Activated B cell treated with CpG ODN at 0.5 μM for 24 hours (primary cell): ENCODE measurements at regions not wholly inside any gene's neighbourhood (a gene's known extent, or its start where the extent isn't known, plus 50 kb on each side); places are given as distances from the start of the nearest gene placed in this dataset.

Experiments used
- ATAC-seq: fragments of 200-7000 bp; cut with Tn5 transposase; one replicate; pipeline ENCODE4 v1.10.0; 2021; ENCODE audit warnings: low read depth, mild to moderate bottlenecking, moderate library complexity
- CTCF ChIA-PET: fragments of 350-600 bp; sonication (Branson Sonifier 250); formaldehyde crosslinking; loops from one replicate; lab custom pipeline; 2021; ENCODE audit warnings: antibody characterized with exemption; lab: Charles Lee
- POLR2A ChIA-PET: fragments of 350-600 bp; sonication (Branson Sonifier 250); formaldehyde crosslinking; loops from one replicate; lab custom pipeline; 2021; ENCODE audit warnings: antibody characterized with exemption; lab: Charles Lee
- DNase-seq: peaks from one replicate; pipeline ENCODE4 v3.0.0; 2022
- H3K27ac Mint-ChIP-seq: one replicate; pipeline ENCODE4 v1.8.0; 2020; ENCODE audit warnings: mixed read lengths
- H3K27me3 Mint-ChIP-seq: one replicate; pipeline ENCODE4 v1.8.0; 2021; ENCODE audit warnings: mixed read lengths
- H3K36me3 Mint-ChIP-seq: one replicate; pipeline ENCODE4 v1.8.0; 2021; ENCODE audit warnings: low read depth, mixed read lengths
- H3K4me1 Mint-ChIP-seq: one replicate; pipeline ENCODE4 v1.8.0; 2021; ENCODE audit warnings: mixed read lengths
- H3K4me3 Mint-ChIP-seq: one replicate; pipeline ENCODE4 v1.8.0; 2020; ENCODE audit warnings: mild to moderate bottlenecking, mixed read lengths
- H3K9me3 Mint-ChIP-seq: one replicate; pipeline ENCODE4 v1.8.0; 2020; ENCODE audit warnings: mixed read lengths
- CTCF ChIP-seq: fragments of 200-600 bp; IDR thresholded peaks from one replicate; pipeline ENCODE4 v1.8.0; 2022; ENCODE audit warnings: antibody characterized with exemption, mild to moderate bottlenecking
- intact Hi-C: fragments of 100-400 bp; cut with micrococcal nuclease; formaldehyde crosslinking; loops from one replicate; pipeline ENCODE4 v1.15.1; 2024

- ChIA-PET POLR2A (no interaction called here), CTCF (no interaction called here)
- no peak overlapping the region for H3K4me3 Mint-ChIP-seq
- no peak for ATAC-seq
- intact Hi-C loops, result no loop called here
- peaks cover 6% of the 10 kb centered on the region for H3K9me3 Mint-ChIP-seq
- no peak for DNase-seq
- peaks cover 7% of the 10 kb centered on the region for H3K4me1 Mint-ChIP-seq
- H3K27ac Mint-ChIP-seq, result no peak overlapping the region
- H3K27me3 Mint-ChIP-seq, result peaks cover 26% of the 10 kb centered on the region
- TF ChIP-seq CTCF, result no peak
- H3K36me3 Mint-ChIP-seq, result no peaks in the 10 kb centered on the region
Observed at GRCh38 chr17:51374209-51374608, 113.9 kb downstream of the UTP18 start.

- ChIA-PET POLR2A (no interaction called here), CTCF (no interaction called here)
- no peak overlapping the region for H3K4me3 Mint-ChIP-seq
- TF ChIP-seq CTCF, result no peak
- peaks cover 6% of the 10 kb centered on the region for H3K9me3 Mint-ChIP-seq
- no peak overlapping the region for H3K27ac Mint-ChIP-seq
- intact Hi-C loops, result no loop called here
- peaks cover 28% of the 10 kb centered on the region for H3K27me3 Mint-ChIP-seq
- DNase-seq (no peak), ATAC-seq (no peak)
- H3K4me1 Mint-ChIP-seq, result peaks cover 7% of the 10 kb centered on the region
- no peaks in the 10 kb centered on the region for H3K36me3 Mint-ChIP-seq
Observed at GRCh38 chr17:51375771-51376170, 115.4 kb downstream of the UTP18 start.

- Mint-ChIP-seq H3K36me3 (no peaks in the 10 kb centered on the region), H3K27me3 (peaks cover 24% of the 10 kb centered on the region), H3K27ac (no peak overlapping the region), H3K9me3 (peaks cover 3% of the 10 kb centered on the region), H3K4me3 (no peak overlapping the region), H3K4me1 (peaks cover 6% of the 10 kb centered on the region)
- ATAC-seq, result no peak
- no peak for TF ChIP-seq CTCF
- CTCF ChIA-PET, result no interaction called here
- POLR2A ChIA-PET, result no interaction called here
- intact Hi-C loops, result no loop called here
- DNase-seq, result no peak
Observed at GRCh38 chr17:51376739-51377138, 116.4 kb downstream of the UTP18 start.

- ATAC-seq, result no peak
- ChIA-PET POLR2A (no interaction called here), CTCF (no interaction called here)
- Mint-ChIP-seq H3K27ac (no peak overlapping the region), H3K27me3 (peaks cover 21% of the 10 kb centered on the region), H3K4me3 (no peak overlapping the region), H3K9me3 (no peaks in the 10 kb centered on the region), H3K4me1 (no peaks in the 10 kb centered on the region), H3K36me3 (no peaks in the 10 kb centered on the region)
- TF ChIP-seq CTCF, result no peak
- no peak for DNase-seq
- intact Hi-C loops, result no loop called here
Observed at GRCh38 chr17:51381262-51381661, 120.9 kb downstream of the UTP18 start.

- no peak overlapping the region for H3K4me3 Mint-ChIP-seq
Observed at GRCh38 chr17:51385208-51385607, 124.9 kb downstream of the UTP18 start.

More at GRCh38 chr17:51385208-51385607, 124.9 kb downstream of the UTP18 start:
- H3K4me1 Mint-ChIP-seq, result no peaks in the 10 kb centered on the region
- no peak overlapping the region for H3K27ac Mint-ChIP-seq
- no peak for TF ChIP-seq CTCF
- ATAC-seq (no peak), DNase-seq (no peak)
- ChIA-PET POLR2A (no interaction called here), CTCF (no interaction called here)
- intact Hi-C loops, result no loop called here
- H3K27me3 Mint-ChIP-seq, result peaks cover 8% of the 10 kb centered on the region
- no peaks in the 10 kb centered on the region for H3K36me3 Mint-ChIP-seq
- H3K9me3 Mint-ChIP-seq, result no peaks in the 10 kb centered on the region
